ENCODE measurements at regions not wholly inside any gene's neighbourhood (a gene's known extent, or its start where the extent isn't known, plus 50 kb on each side); places are given as distances from the start of the nearest gene placed in this dataset.

DNA sequence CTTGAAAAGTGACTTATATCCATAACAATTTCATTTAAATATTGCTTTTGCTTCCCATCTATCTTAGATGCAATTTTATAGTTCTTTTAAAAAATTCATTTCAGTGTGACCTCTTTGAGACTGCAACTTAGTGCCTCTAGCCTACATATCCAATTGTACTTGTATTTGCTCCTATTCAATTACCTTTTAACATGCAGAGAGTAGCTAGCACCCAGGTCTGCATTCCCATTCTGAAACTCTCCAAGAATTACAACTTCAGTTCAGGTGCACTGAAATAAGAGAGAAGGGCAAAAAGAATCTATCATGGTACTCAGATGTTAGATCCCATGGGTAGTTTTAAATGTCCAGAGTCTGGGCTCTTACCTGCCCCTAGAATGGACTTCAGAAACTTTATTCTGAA is 765.4 kb upstream of the SLC35B3 start:
- TF ChIP-seq ELK4 (CRISPR knock-in tag; IDR thresholded peaks at IDR 0.05; ENCODE audit: borderline replicate concordance) (no peak), CTCF (CRISPR knock-in tag; IDR thresholded peaks at IDR 0.05) (no peak), EZH2 (conservative IDR thresholded peaks at IDR 0.05; ENCODE audit: low read depth, low read length) (no peak), ETV6 (CRISPR knock-in tag; conservative IDR thresholded peaks at IDR 0.05) (no peak), TCF7 (IDR thresholded peaks at IDR 0.05; ENCODE audit: low read depth) (no peak), ZBTB8A (CRISPR knock-in tag; IDR thresholded peaks at IDR 0.05; ENCODE audit: borderline replicate concordance, low read depth) (no peak), RBFOX2 (IDR thresholded peaks at IDR 0.05; ENCODE audit: low read depth, low read length) (no peak), TAF1 (CRISPR knock-in tag; IDR thresholded peaks at IDR 0.05) (no peak), AKAP8 (CRISPR knock-in tag; IDR thresholded peaks at IDR 0.05) (no peak)
- TF ChIP-seq, protein P1, sequence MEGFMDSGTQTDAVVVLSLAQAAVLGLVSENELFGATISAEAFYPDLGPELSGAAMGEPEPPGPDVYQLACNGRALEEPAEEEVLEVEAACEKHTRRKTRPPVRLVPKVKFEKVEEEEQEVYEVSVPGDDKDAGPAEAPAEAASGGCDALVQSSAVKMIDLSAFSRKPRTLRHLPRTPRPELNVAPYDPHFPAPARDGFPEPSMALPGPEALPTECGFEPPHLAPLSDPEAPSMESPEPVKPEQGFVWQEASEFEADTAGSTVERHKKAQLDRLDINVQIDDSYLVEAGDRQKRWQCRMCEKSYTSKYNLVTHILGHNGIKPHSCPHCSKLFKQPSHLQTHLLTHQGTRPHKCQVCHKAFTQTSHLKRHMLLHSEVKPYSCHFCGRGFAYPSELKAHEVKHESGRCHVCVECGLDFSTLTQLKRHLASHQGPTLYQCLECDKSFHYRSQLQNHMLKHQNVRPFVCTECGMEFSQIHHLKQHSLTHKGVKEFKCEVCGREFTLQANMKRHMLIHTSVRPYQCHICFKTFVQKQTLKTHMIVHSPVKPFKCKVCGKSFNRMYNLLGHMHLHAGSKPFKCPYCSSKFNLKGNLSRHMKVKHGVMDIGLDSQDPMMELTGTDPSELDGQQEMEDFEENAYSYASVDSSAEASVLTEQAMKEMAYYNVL (CRISPR knock-in tag; IDR thresholded peaks at IDR 0.05; ENCODE audit: borderline replicate concordance): no peak
- TF ChIP-seq, protein P2, sequence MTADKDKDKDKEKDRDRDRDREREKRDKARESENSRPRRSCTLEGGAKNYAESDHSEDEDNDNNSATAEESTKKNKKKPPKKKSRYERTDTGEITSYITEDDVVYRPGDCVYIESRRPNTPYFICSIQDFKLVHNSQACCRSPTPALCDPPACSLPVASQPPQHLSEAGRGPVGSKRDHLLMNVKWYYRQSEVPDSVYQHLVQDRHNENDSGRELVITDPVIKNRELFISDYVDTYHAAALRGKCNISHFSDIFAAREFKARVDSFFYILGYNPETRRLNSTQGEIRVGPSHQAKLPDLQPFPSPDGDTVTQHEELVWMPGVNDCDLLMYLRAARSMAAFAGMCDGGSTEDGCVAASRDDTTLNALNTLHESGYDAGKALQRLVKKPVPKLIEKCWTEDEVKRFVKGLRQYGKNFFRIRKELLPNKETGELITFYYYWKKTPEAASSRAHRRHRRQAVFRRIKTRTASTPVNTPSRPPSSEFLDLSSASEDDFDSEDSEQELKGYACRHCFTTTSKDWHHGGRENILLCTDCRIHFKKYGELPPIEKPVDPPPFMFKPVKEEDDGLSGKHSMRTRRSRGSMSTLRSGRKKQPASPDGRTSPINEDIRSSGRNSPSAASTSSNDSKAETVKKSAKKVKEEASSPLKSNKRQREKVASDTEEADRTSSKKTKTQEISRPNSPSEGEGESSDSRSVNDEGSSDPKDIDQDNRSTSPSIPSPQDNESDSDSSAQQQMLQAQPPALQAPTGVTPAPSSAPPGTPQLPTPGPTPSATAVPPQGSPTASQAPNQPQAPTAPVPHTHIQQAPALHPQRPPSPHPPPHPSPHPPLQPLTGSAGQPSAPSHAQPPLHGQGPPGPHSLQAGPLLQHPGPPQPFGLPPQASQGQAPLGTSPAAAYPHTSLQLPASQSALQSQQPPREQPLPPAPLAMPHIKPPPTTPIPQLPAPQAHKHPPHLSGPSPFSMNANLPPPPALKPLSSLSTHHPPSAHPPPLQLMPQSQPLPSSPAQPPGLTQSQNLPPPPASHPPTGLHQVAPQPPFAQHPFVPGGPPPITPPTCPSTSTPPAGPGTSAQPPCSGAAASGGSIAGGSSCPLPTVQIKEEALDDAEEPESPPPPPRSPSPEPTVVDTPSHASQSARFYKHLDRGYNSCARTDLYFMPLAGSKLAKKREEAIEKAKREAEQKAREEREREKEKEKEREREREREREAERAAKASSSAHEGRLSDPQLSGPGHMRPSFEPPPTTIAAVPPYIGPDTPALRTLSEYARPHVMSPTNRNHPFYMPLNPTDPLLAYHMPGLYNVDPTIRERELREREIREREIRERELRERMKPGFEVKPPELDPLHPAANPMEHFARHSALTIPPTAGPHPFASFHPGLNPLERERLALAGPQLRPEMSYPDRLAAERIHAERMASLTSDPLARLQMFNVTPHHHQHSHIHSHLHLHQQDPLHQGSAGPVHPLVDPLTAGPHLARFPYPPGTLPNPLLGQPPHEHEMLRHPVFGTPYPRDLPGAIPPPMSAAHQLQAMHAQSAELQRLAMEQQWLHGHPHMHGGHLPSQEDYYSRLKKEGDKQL (CRISPR knock-in tag; IDR thresholded peaks at IDR 0.05; ENCODE audit: low read depth): no peak
- TF ChIP-seq, protein P3, sequence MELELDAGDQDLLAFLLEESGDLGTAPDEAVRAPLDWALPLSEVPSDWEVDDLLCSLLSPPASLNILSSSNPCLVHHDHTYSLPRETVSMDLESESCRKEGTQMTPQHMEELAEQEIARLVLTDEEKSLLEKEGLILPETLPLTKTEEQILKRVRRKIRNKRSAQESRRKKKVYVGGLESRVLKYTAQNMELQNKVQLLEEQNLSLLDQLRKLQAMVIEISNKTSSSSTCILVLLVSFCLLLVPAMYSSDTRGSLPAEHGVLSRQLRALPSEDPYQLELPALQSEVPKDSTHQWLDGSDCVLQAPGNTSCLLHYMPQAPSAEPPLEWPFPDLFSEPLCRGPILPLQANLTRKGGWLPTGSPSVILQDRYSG (CRISPR knock-in tag; IDR thresholded peaks at IDR 0.05): no peak

Data from HepG2 (cell line).